COLO829 (cell line): ENCODE measurements at regions not wholly inside any gene's neighbourhood (a gene's known extent, or its start where the extent isn't known, plus 50 kb on each side); places are given as distances from the start of the nearest gene placed in this dataset.

Experiments used
- DNase-seq: peaks from one replicate; pipeline ENCODE4 v3.0.0; 2012; ENCODE audit warnings: low spot score

DNA sequence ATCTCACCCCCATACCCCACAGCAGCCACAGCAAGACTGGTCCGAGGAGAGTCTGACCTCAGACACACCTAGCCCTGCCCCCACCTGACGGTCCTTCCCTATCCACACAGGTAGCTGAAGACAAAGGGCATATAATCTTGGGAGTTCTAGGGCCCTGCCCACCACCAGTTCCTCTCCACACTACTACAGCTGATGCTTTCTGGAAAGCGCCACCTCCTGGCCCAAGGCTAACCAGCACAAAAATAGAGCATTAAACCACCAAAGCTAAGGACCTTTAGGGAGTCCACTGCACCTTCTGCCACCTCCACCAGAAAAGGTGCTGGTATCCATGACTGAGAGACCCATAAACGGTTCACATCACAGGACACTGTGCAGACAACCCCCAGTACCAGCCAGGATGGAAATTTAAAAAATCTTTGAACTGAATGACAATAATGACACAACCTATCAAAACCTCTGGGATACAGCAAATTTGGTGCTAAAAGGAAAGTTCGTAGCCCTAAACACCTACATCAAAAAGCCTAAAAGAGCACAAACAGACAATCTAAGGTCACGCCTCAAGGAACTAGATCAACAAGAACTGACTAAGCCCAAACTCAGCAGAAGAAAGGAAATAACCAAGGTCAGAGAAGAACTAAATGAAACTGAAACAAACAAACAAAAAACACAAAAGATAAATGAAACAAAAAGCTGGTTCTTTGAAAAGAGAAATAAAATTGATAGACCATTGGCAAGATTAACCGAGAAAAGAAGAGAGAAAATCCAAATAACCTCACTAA lies 122.1 kb upstream of the TPRG1 start:
- no peak for DNase-seq

DNA sequence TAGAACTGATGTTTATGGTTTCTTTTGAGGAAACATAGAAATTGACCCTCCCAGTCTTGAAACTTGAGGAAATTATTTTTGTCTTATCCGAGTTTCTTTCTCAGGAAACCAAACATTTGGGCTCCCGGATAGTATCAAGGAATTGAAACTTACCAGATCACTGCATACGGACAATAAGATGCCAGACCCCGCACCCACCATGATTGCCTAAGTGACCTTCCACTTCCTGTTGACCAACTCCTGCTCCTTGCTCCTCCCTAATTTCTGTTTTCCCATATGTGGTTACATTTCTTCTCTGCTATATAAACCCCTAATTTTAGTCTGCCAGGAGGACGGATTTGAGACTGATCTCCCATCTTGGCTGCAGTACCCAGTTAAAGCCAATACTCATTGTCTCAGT lies 118.4 kb upstream of the TPRG1 start:
- no peak for DNase-seq

DNA sequence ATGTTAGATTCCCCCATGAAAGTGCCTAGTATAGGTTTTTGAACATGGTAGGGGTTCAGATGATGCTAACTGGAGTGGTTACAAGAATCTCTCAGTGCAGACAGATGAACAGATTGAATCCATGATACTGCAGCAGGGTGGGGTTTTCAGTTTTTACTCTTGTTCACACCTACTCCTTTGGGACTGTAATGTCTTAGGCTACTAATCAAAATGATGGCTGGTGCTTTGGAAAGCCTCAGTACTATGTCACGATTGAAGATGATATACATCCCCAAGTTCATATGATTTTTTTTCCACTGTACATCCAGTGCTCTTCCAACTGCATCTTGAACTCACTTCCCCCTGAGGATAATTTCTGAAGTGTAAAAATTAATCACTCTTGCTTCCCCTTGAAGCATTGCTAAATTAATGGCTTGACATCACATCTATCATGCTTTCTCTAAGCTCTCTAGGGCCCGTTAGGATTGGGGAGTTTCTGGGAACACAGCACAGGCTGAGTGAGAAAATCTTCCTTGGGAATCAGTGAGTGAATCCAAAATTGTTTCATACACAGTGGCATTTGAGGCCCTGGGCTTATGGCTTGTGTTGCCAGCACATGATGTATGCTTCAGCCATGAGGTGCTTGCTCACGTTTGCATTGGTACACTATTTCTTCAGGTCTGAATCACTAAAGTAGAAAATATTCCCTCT lies 115.0 kb upstream of the TPRG1 start:
- no peak for DNase-seq

DNA sequence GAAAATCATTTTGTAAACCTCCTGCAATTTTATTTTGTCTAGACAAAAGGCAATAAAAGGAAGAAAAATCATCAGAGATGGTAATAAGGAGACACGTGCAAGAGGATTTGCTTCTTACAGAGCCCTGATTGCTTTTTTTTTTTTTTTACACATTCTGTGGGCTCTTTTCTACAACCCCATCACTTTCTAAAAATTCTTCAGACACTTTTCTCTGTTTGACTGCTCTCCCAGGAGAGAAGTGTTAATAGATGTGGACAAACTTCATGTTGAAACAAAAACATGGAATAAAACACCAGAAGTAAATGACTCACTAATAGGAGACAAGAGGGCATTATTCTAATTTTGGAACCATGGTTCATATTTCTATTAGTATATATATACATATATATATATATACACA lies 114.4 kb upstream of the TPRG1 start:
- no peak for DNase-seq

DNA sequence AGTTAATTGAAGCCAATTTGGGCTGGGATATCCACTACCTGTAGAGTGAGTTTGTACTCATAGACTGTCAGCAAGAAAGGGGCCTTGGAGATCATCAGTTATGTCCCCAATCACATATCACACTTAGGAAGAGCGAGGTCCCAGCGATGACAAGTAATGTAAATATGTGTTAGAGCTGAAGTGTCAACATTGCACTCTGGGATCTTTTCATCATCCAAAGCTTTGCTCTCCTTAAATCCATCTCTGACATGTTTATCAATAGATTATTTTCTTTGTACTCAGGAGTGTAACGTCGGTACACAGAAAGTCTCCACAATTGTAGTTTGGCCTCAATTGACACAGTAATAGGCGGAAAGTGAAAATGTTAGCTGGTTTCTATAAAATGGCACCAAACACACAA lies 113.7 kb upstream of the TPRG1 start:
- no peak for DNase-seq

DNA sequence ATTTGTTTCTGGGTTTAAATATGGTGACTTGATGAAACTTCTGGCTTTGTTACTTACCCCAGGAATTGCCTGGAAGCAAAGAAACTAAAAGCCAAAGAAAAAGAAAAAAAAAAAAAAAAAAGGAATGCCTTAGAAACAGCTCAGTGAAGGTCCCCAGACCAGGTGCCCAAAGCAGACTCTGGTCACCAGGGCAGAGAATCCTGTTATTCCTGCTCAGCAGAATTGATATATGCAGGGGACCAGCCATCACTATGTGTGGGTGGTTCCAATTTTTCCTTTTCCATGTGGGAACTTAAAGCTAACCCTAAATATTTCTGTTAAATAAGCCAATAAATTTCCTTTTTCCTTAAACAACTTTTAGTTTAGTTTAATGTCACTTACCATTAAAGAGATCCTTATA lies 100.8 kb upstream of the TPRG1 start:
- DNase-seq: no peak

DNA sequence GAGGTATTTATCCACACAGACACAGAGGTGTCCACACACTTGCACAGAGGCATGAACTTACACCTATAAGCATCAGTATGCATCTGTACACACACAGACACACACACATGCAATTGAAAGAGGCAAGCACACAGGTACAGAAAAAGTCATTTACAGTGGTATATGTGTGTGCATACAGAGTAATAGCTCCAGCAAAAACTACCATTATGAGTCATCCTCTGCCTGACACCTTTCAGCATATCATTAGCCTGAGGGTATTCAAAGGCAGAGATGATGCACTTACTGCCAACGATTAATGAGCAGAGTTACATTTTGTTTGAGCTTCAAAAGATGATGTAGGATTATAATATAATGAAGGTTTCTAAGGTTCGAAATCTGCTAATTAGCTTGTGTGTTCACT lies 100.3 kb upstream of the TPRG1 start:
- DNase-seq: peak; percentile 10

DNA sequence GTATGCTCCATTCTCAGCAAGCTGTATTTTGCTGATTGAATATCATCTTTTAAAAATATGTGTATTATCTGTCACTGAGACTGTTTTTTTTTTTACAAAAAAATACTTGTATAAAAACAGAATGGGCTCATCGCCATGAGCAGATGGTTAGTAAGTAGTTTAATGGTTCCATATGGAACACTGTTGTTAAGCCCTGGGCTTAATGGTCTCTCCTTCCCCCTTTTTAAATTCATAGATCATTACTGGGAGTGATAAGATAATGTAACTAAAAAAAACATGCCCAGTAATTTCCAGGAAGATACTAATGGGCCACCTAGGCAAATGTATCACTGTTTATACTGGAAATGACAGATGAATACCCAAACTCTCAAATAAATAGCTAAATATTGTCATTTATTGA lies 95.3 kb upstream of the TPRG1 start:
- no peak for DNase-seq

DNA sequence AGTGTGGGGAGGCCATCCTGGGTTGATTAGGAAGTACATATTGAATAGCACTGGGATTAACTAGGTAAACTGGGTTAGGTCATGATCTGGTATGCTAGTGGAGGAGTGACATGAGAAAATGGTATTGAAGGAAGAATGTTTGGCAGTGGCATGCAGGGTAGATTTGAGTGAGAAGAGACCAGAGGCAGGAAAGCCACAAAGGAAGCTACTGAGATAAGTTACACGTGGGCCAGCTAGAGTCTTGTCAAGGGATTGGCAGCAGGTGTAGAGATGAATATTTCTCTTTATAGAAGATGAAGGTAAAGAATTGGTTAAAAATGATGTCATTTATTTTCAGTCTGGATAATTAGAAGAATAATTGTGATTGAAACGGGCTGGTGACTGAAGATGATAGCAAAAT lies 91.0 kb upstream of the TPRG1 start:
- no peak for DNase-seq

DNA sequence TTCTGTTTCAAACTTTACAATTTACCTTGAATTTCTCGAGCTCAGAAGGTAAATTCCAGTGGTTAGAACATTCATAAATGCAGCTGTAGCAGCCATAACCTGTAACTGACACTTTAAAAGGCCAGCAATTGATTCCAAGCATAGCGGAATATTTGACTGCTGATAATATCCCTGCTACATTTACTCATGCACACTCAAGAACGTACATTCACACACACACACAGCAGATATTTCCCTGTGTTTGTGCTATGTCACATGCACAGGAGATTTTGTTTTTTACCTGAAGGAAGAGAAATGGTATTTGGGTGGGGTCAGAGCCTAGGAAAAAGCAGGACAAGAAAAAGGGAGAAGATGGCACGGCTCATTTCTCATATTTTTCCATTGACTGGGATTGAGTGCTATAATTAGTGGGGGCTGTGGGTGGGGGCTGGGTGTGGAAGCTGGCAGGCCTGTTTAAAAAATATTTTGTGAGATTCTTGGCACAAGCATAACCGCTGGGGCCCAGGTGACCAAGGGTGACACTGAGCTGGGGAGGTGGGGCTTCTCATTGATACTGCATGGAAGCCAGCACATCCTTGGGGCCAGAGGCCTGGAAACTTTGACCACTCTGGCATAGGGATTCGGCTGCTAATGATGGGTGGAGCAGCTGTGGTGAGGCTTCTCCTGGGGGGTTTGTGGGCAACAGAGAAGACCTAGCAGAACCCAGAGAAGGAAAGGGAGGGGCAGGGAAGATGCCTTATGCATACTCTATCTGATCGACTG lies 88.9 kb upstream of the TPRG1 start:
- DNase-seq: no peak

DNA sequence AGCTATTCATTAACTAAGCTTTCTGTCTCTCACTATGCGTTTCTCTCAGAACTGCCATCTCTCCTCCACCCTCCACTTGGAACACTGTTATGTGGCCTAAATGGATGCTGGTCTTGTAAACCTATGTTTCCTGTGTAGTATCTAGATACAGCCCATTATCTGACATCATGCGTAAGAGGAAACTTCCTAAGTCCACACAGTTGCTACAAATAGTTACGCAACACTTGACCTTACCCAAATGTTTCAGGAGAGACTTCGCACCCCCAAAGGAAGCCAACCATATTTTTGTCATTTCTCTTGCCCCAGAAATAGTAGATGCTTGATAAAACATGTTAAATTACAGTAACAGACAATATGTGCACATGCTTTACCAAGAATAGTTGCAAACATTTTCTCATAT lies 87.2 kb upstream of the TPRG1 start:
- no peak for DNase-seq

DNA sequence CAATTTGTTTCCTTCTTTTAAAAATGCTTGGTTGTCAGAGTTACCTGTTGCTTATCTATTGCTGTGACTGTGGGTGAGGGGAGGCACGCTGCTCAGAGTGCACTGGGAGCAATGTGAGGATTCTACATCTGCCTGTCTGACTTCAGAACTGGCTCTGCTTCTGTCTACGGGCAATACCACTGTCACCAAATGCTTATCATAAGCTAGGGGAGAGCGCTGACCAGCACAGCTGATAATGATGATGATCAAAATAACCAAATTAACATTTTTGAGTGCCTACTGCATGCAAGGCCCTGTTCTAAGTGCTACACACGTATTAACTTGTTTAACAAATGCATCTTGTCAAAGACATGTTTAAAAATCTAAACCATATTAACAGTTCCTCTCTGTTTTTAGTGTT lies 79.2 kb upstream of the TPRG1 start:
- no peak for DNase-seq

DNA sequence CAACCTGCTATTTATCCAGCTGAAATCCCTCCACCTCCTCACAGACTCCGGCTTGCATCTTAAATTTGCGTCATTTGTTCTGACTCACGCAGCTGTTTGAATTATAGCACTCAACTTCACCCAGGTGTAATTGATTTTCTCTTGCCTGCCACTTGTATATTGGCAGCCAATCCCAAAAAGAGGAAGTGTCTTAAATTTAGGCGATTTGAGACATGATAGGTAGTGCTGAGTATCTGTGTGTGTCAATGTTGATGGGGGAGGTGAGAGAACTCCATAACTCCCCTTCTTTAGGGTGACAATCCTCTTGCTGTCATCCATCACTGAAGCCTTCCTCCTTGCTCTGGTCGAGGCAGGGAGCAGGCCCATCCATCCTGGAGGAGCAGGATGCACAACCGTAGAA lies 77.2 kb upstream of the TPRG1 start:
- DNase-seq: no peak

DNA sequence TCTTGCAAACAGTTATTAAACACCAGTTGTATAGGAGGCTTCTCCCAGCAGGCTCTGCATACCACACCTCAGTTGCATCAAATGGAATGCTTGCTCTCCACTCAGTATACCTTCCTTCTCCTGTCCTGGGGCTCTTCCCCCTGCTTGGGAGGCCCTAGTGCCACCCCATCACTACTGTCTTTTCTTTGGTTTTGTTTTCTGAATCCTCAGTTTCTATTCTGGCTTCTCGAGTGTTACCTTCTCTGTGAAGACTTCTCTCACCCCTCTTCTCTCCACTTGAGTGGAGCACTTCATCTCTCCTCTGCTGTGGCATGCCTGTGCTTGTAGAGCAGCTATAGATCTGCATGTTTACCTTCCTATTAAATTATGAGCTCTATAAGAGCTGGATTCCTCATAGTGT lies 75.7 kb upstream of the TPRG1 start:
- DNase-seq: no peak

DNA sequence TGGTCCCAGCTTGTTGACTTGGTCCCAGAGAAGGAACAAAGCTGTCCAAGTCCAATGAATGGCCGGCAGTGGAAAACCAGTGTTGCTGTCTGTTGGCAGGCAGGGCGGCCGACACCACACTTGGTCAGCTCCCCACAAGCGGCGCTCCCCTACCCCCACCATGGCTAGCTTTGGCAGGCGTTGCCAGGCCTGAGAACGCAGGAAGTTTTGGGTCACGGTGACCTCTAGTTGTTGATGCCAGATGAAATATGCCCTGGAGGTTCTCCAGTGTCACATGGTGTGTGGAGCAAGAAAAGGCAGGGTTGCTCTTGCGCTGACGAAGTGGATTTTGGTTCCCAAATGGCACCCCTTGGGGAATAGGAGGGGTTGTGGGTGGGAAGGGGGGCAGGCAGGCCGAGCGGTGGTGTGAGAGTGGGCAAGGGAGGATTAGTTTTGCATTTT lies 72.7 kb upstream of the TPRG1 start:
- no peak for DNase-seq

DNA sequence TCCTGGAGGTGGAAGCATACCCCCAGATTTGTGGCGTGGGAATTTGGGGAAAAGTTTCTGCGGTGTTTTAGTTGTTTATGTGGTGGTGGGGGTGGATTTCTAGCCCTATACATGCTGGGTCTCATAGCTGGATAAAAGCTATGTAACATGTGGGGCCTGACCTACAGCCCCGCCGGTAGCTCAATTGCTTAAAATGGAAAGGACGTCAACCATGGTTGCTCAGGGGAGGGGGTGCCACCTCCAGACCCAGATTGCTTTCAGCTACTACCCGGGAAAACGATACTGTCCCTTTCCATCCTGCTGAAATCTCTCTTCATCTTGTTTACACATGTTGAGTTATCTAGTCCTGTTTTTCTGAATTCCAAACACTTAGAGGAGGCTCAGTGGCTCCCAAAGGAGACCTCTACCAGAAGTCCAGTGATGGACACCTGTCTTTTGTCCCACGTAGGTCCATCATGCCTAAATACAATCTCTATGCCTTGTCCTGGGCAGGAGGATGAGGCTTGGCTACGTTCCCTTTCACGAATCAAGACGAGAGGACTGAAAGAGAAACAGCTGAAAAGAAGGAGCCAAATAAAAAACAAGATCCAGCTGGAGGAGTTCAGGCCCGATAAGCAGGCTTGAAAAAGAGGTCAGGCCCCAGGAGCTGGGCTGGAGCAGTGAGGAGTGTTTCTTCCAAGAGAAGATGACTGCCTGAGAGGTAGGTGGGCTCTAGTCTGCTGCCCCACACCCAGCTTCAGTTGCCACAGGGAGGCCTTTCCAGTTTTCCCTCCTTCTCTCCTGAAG lies 72.1 kb upstream of the TPRG1 start:
- DNase-seq: no peak

DNA sequence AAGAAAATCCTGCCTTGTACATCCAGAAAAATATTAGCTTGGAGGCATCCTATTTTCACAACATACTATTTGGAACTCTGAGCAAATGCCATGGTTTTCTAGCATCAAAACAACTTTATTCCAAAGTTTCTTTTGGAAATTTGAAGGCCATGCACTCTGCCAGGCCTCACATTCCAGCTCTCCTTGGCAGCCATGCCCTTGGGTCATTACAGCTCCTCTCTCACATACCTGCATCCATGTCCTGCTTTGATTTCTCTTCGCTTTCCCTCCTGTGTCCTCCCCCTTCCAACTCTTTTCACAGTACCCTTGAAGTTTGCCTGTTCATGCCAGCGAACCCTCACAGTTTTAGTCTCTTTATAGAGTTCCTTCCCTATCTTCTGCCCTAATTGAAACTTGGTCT lies 70.9 kb upstream of the TPRG1 start:
- no peak for DNase-seq

DNA sequence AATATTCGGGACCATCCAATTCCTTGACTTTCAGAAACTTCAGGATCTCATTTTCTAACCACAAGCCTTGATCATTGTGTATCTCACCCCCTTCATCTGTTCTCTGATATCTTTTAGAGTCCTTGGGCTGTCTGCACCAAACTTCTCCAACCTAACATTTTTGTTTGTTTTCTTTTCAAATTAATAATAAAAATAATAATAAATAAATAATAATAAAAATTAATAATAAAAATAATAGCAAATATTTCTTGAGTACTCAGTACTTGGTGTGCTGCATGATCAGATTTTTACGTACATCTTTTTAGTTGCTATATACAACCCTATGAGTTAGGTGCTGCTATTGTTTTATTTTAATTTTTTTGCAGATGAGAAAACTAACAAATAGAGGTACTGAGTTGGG lies 70.2 kb upstream of the TPRG1 start:
- DNase-seq: no peak

DNA sequence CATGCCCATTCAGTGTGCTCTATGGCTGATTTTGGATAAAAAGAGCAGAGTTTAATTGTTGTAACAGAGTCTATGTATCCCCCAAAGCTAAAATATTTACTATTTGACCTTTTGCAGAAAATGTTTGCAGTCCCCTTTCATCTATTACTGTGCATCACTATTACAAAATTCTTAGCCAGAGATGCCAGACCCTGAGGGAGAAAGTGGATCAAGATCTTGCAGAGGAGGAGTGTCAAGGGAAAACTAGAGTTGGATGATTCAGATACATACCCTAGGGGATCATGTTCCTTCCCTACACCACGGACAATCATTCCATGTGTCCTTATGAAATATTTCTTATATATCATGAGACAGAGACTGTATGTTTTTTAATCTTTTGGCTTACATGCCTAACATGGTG lies 68.6 kb upstream of the TPRG1 start:
- peak; percentile 70 for DNase-seq

DNA sequence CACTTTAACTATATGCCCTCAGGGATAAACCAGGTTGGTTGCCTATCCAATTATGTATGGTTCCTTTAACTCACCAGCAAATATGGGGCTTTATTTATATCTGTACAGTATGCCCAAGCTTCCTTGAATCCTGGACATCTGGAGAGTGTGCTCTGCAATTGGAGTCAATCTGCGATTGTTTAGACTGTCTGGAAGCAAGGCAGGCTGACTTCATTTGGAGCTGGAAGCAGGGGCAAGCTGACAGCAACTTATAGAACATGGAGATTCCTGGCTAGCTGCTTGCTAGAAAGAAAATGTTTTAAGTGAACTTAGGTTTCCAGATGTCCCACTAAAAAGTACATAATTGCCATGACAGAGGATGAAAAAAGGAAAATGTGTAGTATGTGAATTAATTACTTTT lies 63.7 kb upstream of the TPRG1 start:
- no peak for DNase-seq

DNA sequence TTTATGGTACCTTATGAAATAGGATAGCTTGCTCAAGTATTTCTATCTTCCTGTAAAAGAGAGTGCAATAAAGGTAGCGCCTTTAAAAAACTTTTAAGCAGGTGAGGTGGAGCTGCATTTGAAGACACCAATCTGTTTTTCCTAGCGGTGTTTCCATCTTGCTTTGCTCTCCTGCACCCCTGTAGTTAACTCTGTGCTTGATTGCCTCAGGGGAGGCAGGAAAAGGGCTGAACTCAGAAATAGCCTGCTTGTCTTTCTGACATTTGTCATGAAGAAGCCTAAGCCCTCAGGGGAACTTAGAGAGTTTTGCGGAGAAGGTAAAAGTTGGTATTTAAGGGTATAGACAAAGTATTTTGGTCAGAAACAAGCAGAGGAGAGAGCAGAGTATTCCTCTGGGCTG lies 63.0 kb upstream of the TPRG1 start:
- no peak for DNase-seq

DNA sequence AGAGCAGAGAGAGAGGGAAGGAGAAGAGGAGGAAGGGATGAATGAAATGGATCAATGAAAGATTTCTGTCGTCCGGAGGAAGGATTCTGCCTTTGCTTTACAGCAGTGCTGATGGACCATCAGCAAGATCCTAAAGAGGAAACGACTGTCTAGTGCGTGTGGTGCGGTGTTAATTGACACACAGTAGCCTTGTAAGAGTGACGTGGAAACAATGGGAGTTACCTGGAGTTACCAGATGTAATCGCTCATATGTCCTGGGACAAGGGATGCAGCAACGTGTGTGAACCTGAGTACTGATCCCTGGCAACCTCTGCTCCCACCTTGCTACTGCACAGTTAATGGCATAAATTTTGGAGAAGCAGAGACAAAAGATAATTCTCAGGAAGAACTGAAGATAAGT lies 62.6 kb upstream of the TPRG1 start:
- DNase-seq: no peak
